HFFc6 (cell line): ENCODE measurements at regions not wholly inside any gene's neighbourhood (a gene's known extent, or its start where the extent isn't known, plus 50 kb on each side); places are given as distances from the start of the nearest gene placed in this dataset.

ENCODE experiments used
- DNase-seq: peaks from one replicate; pipeline ENCODE4 v3.0.0-alpha.2; 2018
- H3K27ac Mint-ChIP-seq: 2 replicates; pipeline ENCODE4 v1.8.0; 2020; ENCODE audit warnings: mild to moderate bottlenecking, mixed read lengths
- H3K27me3 Mint-ChIP-seq: 2 replicates; pipeline ENCODE4 v1.8.0; 2021; ENCODE audit warnings: mild to moderate bottlenecking, moderate library complexity, mixed read lengths; ENCODE audit not compliant: insufficient read depth
- H3K36me3 Mint-ChIP-seq: 2 replicates; pipeline ENCODE4 v1.8.0; 2021; ENCODE audit warnings: low read depth, mixed read lengths
- H3K4me1 Mint-ChIP-seq: 2 replicates; pipeline ENCODE4 v1.8.0; 2020; ENCODE audit warnings: low read depth, mixed read lengths
- H3K4me3 Mint-ChIP-seq: 2 replicates; pipeline ENCODE4 v1.8.0; 2020; ENCODE audit warnings: mild to moderate bottlenecking, moderate library complexity, mixed read lengths
- H3K9me3 Mint-ChIP-seq: 2 replicates; pipeline ENCODE4 v1.8.0; 2020; ENCODE audit warnings: mild to moderate bottlenecking, mixed read lengths
- CTCF ChIP-seq: fragments of 200-600 bp; sonication (generic); IDR thresholded peaks from 2 replicates; pipeline ENCODE4 v1.5.0; 2021; ENCODE audit warnings: antibody characterized with exemption, mild to moderate bottlenecking

- no peaks in the 10 kb centered on the region for H3K36me3 Mint-ChIP-seq
- no peak for TF ChIP-seq CTCF
- H3K27me3 Mint-ChIP-seq: no peaks in the 10 kb centered on the region
- H3K27ac Mint-ChIP-seq: no peak overlapping the region
- DNase-seq: no peak
- no peak overlapping the region for H3K4me3 Mint-ChIP-seq
- H3K4me1 Mint-ChIP-seq: peaks cover 10% of the 10 kb centered on the region
- H3K9me3 Mint-ChIP-seq: no peaks in the 10 kb centered on the region
These were observed 81.8 kb upstream of the CAV2 start for GRCh38 chr7:116417593-116418345.

DNA sequence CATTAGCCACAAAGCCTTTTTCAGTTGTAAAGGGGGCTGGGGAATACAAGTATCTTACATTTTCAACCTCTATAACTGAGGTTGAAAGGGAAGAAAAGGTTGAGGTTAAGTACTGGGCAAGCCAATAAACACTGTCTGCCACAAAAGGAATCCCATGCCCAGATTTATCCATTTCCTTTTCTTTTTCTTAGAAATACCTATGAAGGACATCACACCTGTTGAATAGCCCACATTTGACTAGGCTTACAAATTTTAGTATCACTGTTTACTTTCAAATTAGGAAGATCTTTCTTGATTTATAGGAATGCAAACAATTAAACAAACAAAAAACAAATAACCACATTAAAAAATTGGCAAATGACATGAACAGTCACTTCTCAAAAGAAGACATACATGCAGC lies 81.0 kb upstream of the CAV2 start:
- no peaks in the 10 kb centered on the region for H3K9me3 Mint-ChIP-seq
- no peaks in the 10 kb centered on the region for H3K36me3 Mint-ChIP-seq
- H3K27me3 Mint-ChIP-seq: no peaks in the 10 kb centered on the region
- H3K4me3 Mint-ChIP-seq: no peak overlapping the region
- DNase-seq: no peak
- peaks cover 18% of the 10 kb centered on the region for H3K4me1 Mint-ChIP-seq
- H3K27ac Mint-ChIP-seq: no peak overlapping the region
- TF ChIP-seq CTCF: no peak

DNA sequence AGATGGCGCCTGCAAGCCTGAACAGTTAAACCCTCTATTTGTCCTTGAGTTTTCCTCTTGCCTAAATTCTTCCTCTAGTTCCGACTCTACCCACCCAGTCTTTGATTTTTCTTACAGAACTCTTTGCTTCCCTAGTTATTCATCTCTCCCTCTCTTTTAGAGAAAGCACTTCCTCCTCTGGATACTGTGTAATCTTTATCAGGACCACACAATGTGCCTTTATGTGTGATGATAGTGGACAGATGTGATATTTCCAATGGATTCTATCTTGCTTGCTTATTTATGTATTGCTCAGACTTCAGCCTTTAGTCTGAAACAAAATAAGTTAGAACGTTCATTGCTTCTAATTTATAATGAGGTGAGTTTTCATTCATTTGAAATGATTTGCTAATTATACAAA lies 79.5 kb upstream of the CAV2 start:
- peaks cover 27% of the 10 kb centered on the region for H3K4me1 Mint-ChIP-seq
- no peak overlapping the region for H3K27ac Mint-ChIP-seq
- peaks cover under 1% of the 10 kb centered on the region for H3K27me3 Mint-ChIP-seq
- no peaks in the 10 kb centered on the region for H3K36me3 Mint-ChIP-seq
- no peaks in the 10 kb centered on the region for H3K9me3 Mint-ChIP-seq
- no peak for TF ChIP-seq CTCF
- no peak overlapping the region for H3K4me3 Mint-ChIP-seq
- no peak for DNase-seq

GRCh38 chr7:116421298-116421697 lies 78.2 kb upstream of the CAV2 start:
- no peak overlapping the region for H3K27ac Mint-ChIP-seq
- no peaks in the 10 kb centered on the region for H3K9me3 Mint-ChIP-seq
- H3K36me3 Mint-ChIP-seq: no peaks in the 10 kb centered on the region
- no peak overlapping the region for H3K4me3 Mint-ChIP-seq
- peaks cover 40% of the 10 kb centered on the region for H3K4me1 Mint-ChIP-seq
- DNase-seq: no peak
- peaks cover 1% of the 10 kb centered on the region for H3K27me3 Mint-ChIP-seq
- no peak for TF ChIP-seq CTCF

DNA sequence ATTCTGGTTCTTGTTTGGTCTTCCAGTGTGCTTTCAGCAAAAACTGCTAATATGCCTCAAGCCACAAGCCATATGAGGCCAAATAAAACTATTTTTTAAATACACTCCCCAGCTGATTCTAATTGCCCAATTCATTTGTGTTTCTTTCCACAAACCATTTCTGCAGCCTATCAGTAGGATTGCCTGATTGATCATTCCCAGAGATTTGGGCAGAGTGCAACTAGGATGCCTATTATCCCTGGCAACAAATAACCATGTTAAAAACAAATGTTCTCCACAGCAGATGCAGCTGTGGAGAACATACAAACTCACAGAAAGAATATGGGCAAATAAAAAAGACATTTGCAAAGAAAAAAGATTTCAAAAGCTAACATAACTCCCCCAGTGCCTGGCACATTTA lies 76.9 kb upstream of the CAV2 start:
- H3K27me3 Mint-ChIP-seq: peaks cover 1% of the 10 kb centered on the region
- H3K36me3 Mint-ChIP-seq: no peaks in the 10 kb centered on the region
- DNase-seq: no peak
- no peaks in the 10 kb centered on the region for H3K9me3 Mint-ChIP-seq
- peaks cover 50% of the 10 kb centered on the region for H3K4me1 Mint-ChIP-seq
- H3K4me3 Mint-ChIP-seq: no peak overlapping the region
- no peak for TF ChIP-seq CTCF
- no peak overlapping the region for H3K27ac Mint-ChIP-seq
